ENCODE measurements at regions not wholly inside any gene's neighbourhood (a gene's known extent, or its start where the extent isn't known, plus 50 kb on each side); places are given as distances from the start of the nearest gene placed in this dataset.

- POLR2A ChIA-PET (ENCODE audit: low non-redundant PET), result no interaction called here
- Histone ChIP-seq H3K4me1 (ENCODE audit: insufficient read depth, low read length, poor library complexity, severe bottlenecking) (peaks cover 6% of the 10 kb centered on the region), H3K27me3 (replicated peaks; ENCODE audit: insufficient read depth, low read depth, low read length, poor library complexity) (no peaks in the 10 kb centered on the region), H3K9me3 (ENCODE audit: low read depth, low read length, poor library complexity, severe bottlenecking) (no peaks in the 10 kb centered on the region), H3K36me3 (ENCODE audit: insufficient read depth, low read length, poor library complexity, severe bottlenecking) (no peaks in the 10 kb centered on the region), H3K27ac (ENCODE audit: low read depth, low read length, poor library complexity, severe bottlenecking) (no peak overlapping the region), H3K4me3 (ENCODE audit: low read depth, low read length, poor library complexity, severe bottlenecking) (no peak overlapping the region)
- peak; percentile 66 for DNase-seq (ENCODE audit: low spot score)
- intact Hi-C loops (cut with micrococcal nuclease; ENCODE audit: unreplicated experiment), result no loop called here
- CTCF ChIA-PET, result interaction anchor here (0.5 kb wide), 1 partner anchor 1559 kb away, joined by 8 read pairs; no protein-coding TSS in a partner anchor
- no TSS peak for BruUV-seq (replicated peaks)
- TF ChIP-seq, protein P1, sequence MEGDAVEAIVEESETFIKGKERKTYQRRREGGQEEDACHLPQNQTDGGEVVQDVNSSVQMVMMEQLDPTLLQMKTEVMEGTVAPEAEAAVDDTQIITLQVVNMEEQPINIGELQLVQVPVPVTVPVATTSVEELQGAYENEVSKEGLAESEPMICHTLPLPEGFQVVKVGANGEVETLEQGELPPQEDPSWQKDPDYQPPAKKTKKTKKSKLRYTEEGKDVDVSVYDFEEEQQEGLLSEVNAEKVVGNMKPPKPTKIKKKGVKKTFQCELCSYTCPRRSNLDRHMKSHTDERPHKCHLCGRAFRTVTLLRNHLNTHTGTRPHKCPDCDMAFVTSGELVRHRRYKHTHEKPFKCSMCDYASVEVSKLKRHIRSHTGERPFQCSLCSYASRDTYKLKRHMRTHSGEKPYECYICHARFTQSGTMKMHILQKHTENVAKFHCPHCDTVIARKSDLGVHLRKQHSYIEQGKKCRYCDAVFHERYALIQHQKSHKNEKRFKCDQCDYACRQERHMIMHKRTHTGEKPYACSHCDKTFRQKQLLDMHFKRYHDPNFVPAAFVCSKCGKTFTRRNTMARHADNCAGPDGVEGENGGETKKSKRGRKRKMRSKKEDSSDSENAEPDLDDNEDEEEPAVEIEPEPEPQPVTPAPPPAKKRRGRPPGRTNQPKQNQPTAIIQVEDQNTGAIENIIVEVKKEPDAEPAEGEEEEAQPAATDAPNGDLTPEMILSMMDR (conservative IDR thresholded peaks at IDR 0.05; ENCODE audit: low read depth, low read length), result no peak
- TF ChIP-seq EZH2 (IDR thresholded peaks at IDR 0.05; ENCODE audit: borderline replicate concordance, low read depth, low read length, poor library complexity, severe bottlenecking), result no peak
These were observed 92.5 kb downstream of the KCNF1 start for GRCh38 chr2:11004199-11004598.

DNA sequence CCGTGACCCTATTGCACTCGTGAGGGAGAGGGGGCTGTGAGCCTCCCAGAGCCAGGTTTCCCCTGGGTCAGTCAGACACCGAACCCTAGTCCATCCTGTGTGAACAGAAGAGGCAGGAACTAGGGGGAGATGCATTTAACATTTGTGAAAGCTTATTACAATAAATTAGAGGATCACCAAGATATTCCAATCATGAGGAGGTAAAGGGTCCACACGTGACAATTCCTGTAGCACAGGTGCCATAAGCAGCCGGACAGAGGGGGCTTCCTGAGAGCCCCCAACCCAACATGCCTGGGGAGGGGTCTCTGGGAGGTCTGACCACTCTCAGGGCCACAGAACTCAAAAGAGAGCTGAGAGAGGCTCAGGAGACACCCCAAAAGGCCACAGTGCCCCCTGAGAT is 93.3 kb downstream of the KCNF1 start:
- Histone ChIP-seq H3K9me3 (ENCODE audit: low read depth, low read length, poor library complexity, severe bottlenecking) (no peaks in the 10 kb centered on the region), H3K4me1 (ENCODE audit: insufficient read depth, low read length, poor library complexity, severe bottlenecking) (peaks cover 6% of the 10 kb centered on the region), H3K27ac (ENCODE audit: low read depth, low read length, poor library complexity, severe bottlenecking) (no peak overlapping the region), H3K27me3 (replicated peaks; ENCODE audit: insufficient read depth, low read depth, low read length, poor library complexity) (no peaks in the 10 kb centered on the region), H3K36me3 (ENCODE audit: insufficient read depth, low read length, poor library complexity, severe bottlenecking) (no peaks in the 10 kb centered on the region), H3K4me3 (ENCODE audit: low read depth, low read length, poor library complexity, severe bottlenecking) (no peak overlapping the region)
- no peak for DNase-seq (ENCODE audit: low spot score)
- CTCF ChIA-PET, result interaction anchor here (0.6 kb wide), 1 partner anchor 172 kb away, joined by 3 read pairs; no protein-coding TSS in a partner anchor
- intact Hi-C loops (cut with micrococcal nuclease; ENCODE audit: unreplicated experiment), result no loop called here
- BruUV-seq (replicated peaks), result no TSS peak
- TF ChIP-seq, protein P1 (conservative IDR thresholded peaks at IDR 0.05; ENCODE audit: low read depth, low read length), result no peak
- TF ChIP-seq EZH2 (IDR thresholded peaks at IDR 0.05; ENCODE audit: borderline replicate concordance, low read depth, low read length, poor library complexity, severe bottlenecking), result no peak
- POLR2A ChIA-PET (ENCODE audit: low non-redundant PET), result no interaction called here

DNA sequence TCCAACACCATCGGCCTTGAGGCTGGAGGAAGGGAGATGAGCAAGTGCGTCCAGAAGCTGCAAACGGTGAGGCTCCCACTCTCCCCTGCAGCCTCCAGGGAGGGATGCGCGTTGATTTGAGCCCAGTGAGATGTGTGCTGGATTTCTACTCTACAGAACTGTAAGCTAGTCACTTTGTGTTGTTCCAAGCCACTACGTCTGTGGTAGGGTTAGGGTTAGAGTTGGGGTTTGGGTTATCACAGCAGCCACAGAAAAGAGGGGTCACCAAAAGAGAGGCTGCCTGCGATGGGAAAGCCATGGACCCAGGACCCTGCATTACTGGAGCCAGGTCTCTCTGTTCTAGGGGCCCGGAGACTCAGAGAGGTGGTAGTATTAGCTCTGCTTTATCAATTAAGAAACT is 94.5 kb downstream of the KCNF1 start:
- intact Hi-C loops (cut with micrococcal nuclease; ENCODE audit: unreplicated experiment), result no loop called here
- Histone ChIP-seq H3K36me3 (ENCODE audit: insufficient read depth, low read length, poor library complexity, severe bottlenecking) (no peaks in the 10 kb centered on the region), H3K27me3 (replicated peaks; ENCODE audit: insufficient read depth, low read depth, low read length, poor library complexity) (no peaks in the 10 kb centered on the region), H3K4me1 (ENCODE audit: insufficient read depth, low read length, poor library complexity, severe bottlenecking) (peaks cover 6% of the 10 kb centered on the region), H3K4me3 (ENCODE audit: low read depth, low read length, poor library complexity, severe bottlenecking) (no peak overlapping the region), H3K27ac (ENCODE audit: low read depth, low read length, poor library complexity, severe bottlenecking) (no peak overlapping the region), H3K9me3 (ENCODE audit: low read depth, low read length, poor library complexity, severe bottlenecking) (no peaks in the 10 kb centered on the region)
- ChIA-PET CTCF (no interaction called here), POLR2A (ENCODE audit: low non-redundant PET) (no interaction called here)
- DNase-seq (ENCODE audit: low spot score), result no peak
- TF ChIP-seq, protein P1 (conservative IDR thresholded peaks at IDR 0.05; ENCODE audit: low read depth, low read length), result no peak
- TF ChIP-seq EZH2 (IDR thresholded peaks at IDR 0.05; ENCODE audit: borderline replicate concordance, low read depth, low read length, poor library complexity, severe bottlenecking), result no peak
- BruUV-seq (replicated peaks), result no TSS peak
